ENCODE measurements at regions not wholly inside any gene's neighbourhood (a gene's known extent, or its start where the extent isn't known, plus 50 kb on each side); places are given as distances from the start of the nearest gene placed in this dataset.
A peak's percentile ranks its signal among the peaks of the same experiment; 100 is the strongest.
"Not testable (repeated sequence)": the region's sequence is repeated elsewhere in the genome, so short reads cannot be mapped to it uniquely, and the experiment has no call there.

GRCh38 chr10:4151466-4151865 lies 366.5 kb upstream of the KLF6 start:
- H3K27ac ChIP-seq (ENCODE audit: low read depth, low read length): no peak overlapping the region
- H3K4me3 ChIP-seq (ENCODE audit: low read depth, low read length): no peak overlapping the region
- no peaks in the 10 kb centered on the region for H3K9me3 ChIP-seq (ENCODE audit: control insufficient read depth, insufficient read depth, low read length)
- no peak for DNase-seq (ENCODE audit: low read depth in 4 of 6, low spot score in 6 of 6)
- 79% methylated on average over 15 of the region's 16 CpGs for WGBS (ENCODE audit: insufficient coverage)
- H3K27me3 ChIP-seq (ENCODE audit: control insufficient read depth, insufficient read depth, low read length): no peaks in the 10 kb centered on the region
- H3K36me3 ChIP-seq (ENCODE audit: control insufficient read depth, insufficient read depth, low read length): no peaks in the 10 kb centered on the region
- no peaks in the 10 kb centered on the region for H3K4me1 ChIP-seq (ENCODE audit: control insufficient read depth, insufficient read depth, low read length)

- Histone ChIP-seq H3K27ac (ENCODE audit: low read depth, low read length) (no peak overlapping the region), H3K4me3 (ENCODE audit: low read depth, low read length) (no peak overlapping the region), H3K4me1 (ENCODE audit: control insufficient read depth, insufficient read depth, low read length) (no peaks in the 10 kb centered on the region), H3K9me3 (ENCODE audit: control insufficient read depth, insufficient read depth, low read length) (no peaks in the 10 kb centered on the region), H3K36me3 (ENCODE audit: control insufficient read depth, insufficient read depth, low read length) (no peaks in the 10 kb centered on the region), H3K27me3 (ENCODE audit: control insufficient read depth, insufficient read depth, low read length) (no peaks in the 10 kb centered on the region)
- WGBS (ENCODE audit: insufficient coverage): 100% methylated on average over 1 of the region's 4 CpGs
- no peak for DNase-seq (ENCODE audit: low read depth in 4 of 6, low spot score in 6 of 6)
Measured at GRCh38 chr10:4150676-4151075, 365.7 kb upstream of the KLF6 start.

GRCh38 chr10:4149460-4149859 lies 364.5 kb upstream of the KLF6 start:
- H3K4me3 ChIP-seq (ENCODE audit: low read depth, low read length); H3K36me3 ChIP-seq (ENCODE audit: control insufficient read depth, insufficient read depth, low read length); DNase-seq (ENCODE audit: low read depth in 4 of 6, low spot score in 6 of 6); H3K27ac ChIP-seq (ENCODE audit: low read depth, low read length); H3K4me1 ChIP-seq (ENCODE audit: control insufficient read depth, insufficient read depth, low read length); H3K9me3 ChIP-seq (ENCODE audit: control insufficient read depth, insufficient read depth, low read length); H3K27me3 ChIP-seq (ENCODE audit: control insufficient read depth, insufficient read depth, low read length): not testable (repeated sequence)
- WGBS (ENCODE audit: insufficient coverage): 92% methylated on average over 7 of the region's 14 CpGs

GRCh38 chr10:4147245-4147644 lies 362.2 kb upstream of the KLF6 start:
- no peaks in the 10 kb centered on the region for H3K4me1 ChIP-seq (ENCODE audit: control insufficient read depth, insufficient read depth, low read length)
- H3K27ac ChIP-seq (ENCODE audit: low read depth, low read length): no peak overlapping the region
- no peaks in the 10 kb centered on the region for H3K9me3 ChIP-seq (ENCODE audit: control insufficient read depth, insufficient read depth, low read length)
- H3K4me3 ChIP-seq (ENCODE audit: low read depth, low read length): no peak overlapping the region
- no peaks in the 10 kb centered on the region for H3K36me3 ChIP-seq (ENCODE audit: control insufficient read depth, insufficient read depth, low read length)
- no peaks in the 10 kb centered on the region for H3K27me3 ChIP-seq (ENCODE audit: control insufficient read depth, insufficient read depth, low read length)
- DNase-seq (ENCODE audit: low read depth in 4 of 6, low spot score in 6 of 6): peak in 1 of 6 donors; percentile 82

GRCh38 chr10:4144817-4145216 lies 359.8 kb upstream of the KLF6 start:
- no peak for DNase-seq (ENCODE audit: low read depth in 4 of 6, low spot score in 6 of 6)
- Histone ChIP-seq H3K9me3 (ENCODE audit: control insufficient read depth, insufficient read depth, low read length) (peaks cover 2% of the 10 kb centered on the region), H3K27ac (ENCODE audit: low read depth, low read length) (no peak overlapping the region), H3K36me3 (ENCODE audit: control insufficient read depth, insufficient read depth, low read length) (no peaks in the 10 kb centered on the region), H3K4me3 (ENCODE audit: low read depth, low read length) (no peak overlapping the region), H3K4me1 (ENCODE audit: control insufficient read depth, insufficient read depth, low read length) (no peaks in the 10 kb centered on the region), H3K27me3 (ENCODE audit: control insufficient read depth, insufficient read depth, low read length) (no peaks in the 10 kb centered on the region)
- WGBS (ENCODE audit: insufficient coverage): 87% methylated on average over 6 of the region's 6 CpGs

GRCh38 chr10:4141471-4141870 lies 356.5 kb upstream of the KLF6 start:
- Histone ChIP-seq H3K9me3 (ENCODE audit: control insufficient read depth, insufficient read depth, low read length) (peaks cover 2% of the 10 kb centered on the region), H3K27me3 (ENCODE audit: control insufficient read depth, insufficient read depth, low read length) (no peaks in the 10 kb centered on the region), H3K27ac (ENCODE audit: low read depth, low read length) (no peak overlapping the region), H3K4me3 (ENCODE audit: low read depth, low read length) (no peak overlapping the region), H3K4me1 (ENCODE audit: control insufficient read depth, insufficient read depth, low read length) (no peaks in the 10 kb centered on the region), H3K36me3 (ENCODE audit: control insufficient read depth, insufficient read depth, low read length) (no peaks in the 10 kb centered on the region)
- WGBS (ENCODE audit: insufficient coverage): 100% methylated on average over 1 of the region's 4 CpGs
- no peak for DNase-seq (ENCODE audit: low read depth in 4 of 6, low spot score in 6 of 6)

GRCh38 chr10:4138146-4138721 lies 353.2 kb upstream of the KLF6 start:
- no peak overlapping the region for H3K4me3 ChIP-seq (ENCODE audit: low read depth, low read length)
- H3K9me3 ChIP-seq (ENCODE audit: control insufficient read depth, insufficient read depth, low read length): peaks cover 2% of the 10 kb centered on the region
- no peaks in the 10 kb centered on the region for H3K4me1 ChIP-seq (ENCODE audit: control insufficient read depth, insufficient read depth, low read length)
- no CpG with 5 or more reads among the region's 3 CpGs for WGBS (ENCODE audit: insufficient coverage)
- DNase-seq (ENCODE audit: low read depth in 4 of 6, low spot score in 6 of 6): no peak
- H3K36me3 ChIP-seq (ENCODE audit: control insufficient read depth, insufficient read depth, low read length): no peaks in the 10 kb centered on the region
- no peak overlapping the region for H3K27ac ChIP-seq (ENCODE audit: low read depth, low read length)
- H3K27me3 ChIP-seq (ENCODE audit: control insufficient read depth, insufficient read depth, low read length): no peaks in the 10 kb centered on the region

- no peak for DNase-seq (ENCODE audit: low read depth in 4 of 6, low spot score in 6 of 6)
- Histone ChIP-seq H3K9me3 (ENCODE audit: control insufficient read depth, insufficient read depth, low read length) (peaks cover 2% of the 10 kb centered on the region), H3K4me3 (ENCODE audit: low read depth, low read length) (no peak overlapping the region), H3K4me1 (ENCODE audit: control insufficient read depth, insufficient read depth, low read length) (no peaks in the 10 kb centered on the region), H3K27ac (ENCODE audit: low read depth, low read length) (no peak overlapping the region), H3K27me3 (ENCODE audit: control insufficient read depth, insufficient read depth, low read length) (no peaks in the 10 kb centered on the region), H3K36me3 (ENCODE audit: control insufficient read depth, insufficient read depth, low read length) (no peaks in the 10 kb centered on the region)
- WGBS (ENCODE audit: insufficient coverage): no CpG with 5 or more reads among the region's 4 CpGs
Measured at GRCh38 chr10:4137299-4137698, 352.3 kb upstream of the KLF6 start.

- Histone ChIP-seq H3K27me3 (ENCODE audit: control insufficient read depth, insufficient read depth, low read length) (no peaks in the 10 kb centered on the region), H3K9me3 (ENCODE audit: control insufficient read depth, insufficient read depth, low read length) (peaks cover 2% of the 10 kb centered on the region), H3K36me3 (ENCODE audit: control insufficient read depth, insufficient read depth, low read length) (no peaks in the 10 kb centered on the region), H3K27ac (ENCODE audit: low read depth, low read length) (no peak overlapping the region), H3K4me1 (ENCODE audit: control insufficient read depth, insufficient read depth, low read length) (no peaks in the 10 kb centered on the region), H3K4me3 (ENCODE audit: low read depth, low read length) (no peak overlapping the region)
- peak in 1 of 6 donors; percentile 46 for DNase-seq (ENCODE audit: low read depth in 4 of 6, low spot score in 6 of 6)
- WGBS (ENCODE audit: insufficient coverage): no CpG with 5 or more reads among the region's 2 CpGs
Measured at GRCh38 chr10:4136121-4136520, 351.1 kb upstream of the KLF6 start.

- no peak overlapping the region for H3K4me3 ChIP-seq (ENCODE audit: low read depth, low read length)
- H3K36me3 ChIP-seq (ENCODE audit: control insufficient read depth, insufficient read depth, low read length): no peaks in the 10 kb centered on the region
- no peak for DNase-seq (ENCODE audit: low read depth in 4 of 6, low spot score in 6 of 6)
- 88% methylated on average over 1 of the region's 1 CpG for WGBS (ENCODE audit: insufficient coverage)
- no peak overlapping the region for H3K27ac ChIP-seq (ENCODE audit: low read depth, low read length)
- H3K9me3 ChIP-seq (ENCODE audit: control insufficient read depth, insufficient read depth, low read length): no peaks in the 10 kb centered on the region
- H3K27me3 ChIP-seq (ENCODE audit: control insufficient read depth, insufficient read depth, low read length): no peaks in the 10 kb centered on the region
- no peaks in the 10 kb centered on the region for H3K4me1 ChIP-seq (ENCODE audit: control insufficient read depth, insufficient read depth, low read length)
Measured at GRCh38 chr10:4132216-4132556, 347.2 kb upstream of the KLF6 start.
